GM04503 (cell line): ENCODE measurements at regions not wholly inside any gene's neighbourhood (a gene's known extent, or its start where the extent isn't known, plus 50 kb on each side); places are given as distances from the start of the nearest gene placed in this dataset.
"Not testable (repeated sequence)": the region's sequence is repeated elsewhere in the genome, so short reads cannot be mapped to it uniquely, and the experiment has no call there.

Experiments
- DNase-seq: peaks from one replicate; pipeline ENCODE4 v3.0.0-alpha.2; 2012; ENCODE audit warnings: low read depth

GRCh38 chr19:29013325-29013724 is 199.6 kb downstream of the UQCRFS1 start:
- no peak for DNase-seq

- DNase-seq, result no peak
Measured at GRCh38 chr19:29012457-29012856, 200.5 kb downstream of the UQCRFS1 start.

GRCh38 chr19:29010276-29010675 is 202.7 kb downstream of the UQCRFS1 start:
- no peak for DNase-seq

GRCh38 chr19:29006057-29006735 is 206.8 kb downstream of the UQCRFS1 start:
- peak; percentile 5 for DNase-seq

GRCh38 chr19:29004796-29005195 is 208.2 kb downstream of the UQCRFS1 start:
- DNase-seq, result no peak

- no peak for DNase-seq
Measured at GRCh38 chr19:29003641-29004409, 209.1 kb downstream of the UQCRFS1 start.

- DNase-seq, result no peak
Measured at GRCh38 chr19:29002336-29002735, 210.6 kb downstream of the UQCRFS1 start.

GRCh38 chr19:29001597-29002245 is 211.2 kb downstream of the UQCRFS1 start:
- no peak for DNase-seq

GRCh38 chr19:29001141-29001581 is 211.8 kb downstream of the UQCRFS1 start:
- DNase-seq, result no peak

GRCh38 chr19:28999724-29000433 is 213.1 kb downstream of the UQCRFS1 start:
- no peak for DNase-seq

GRCh38 chr19:28998974-28999373 is 214.0 kb downstream of the UQCRFS1 start:
- no peak for DNase-seq

GRCh38 chr19:28997866-28998265 is 215.1 kb downstream of the UQCRFS1 start:
- not testable (repeated sequence) for DNase-seq

GRCh38 chr19:28990522-28990921 is 222.4 kb downstream of the UQCRFS1 start:
- DNase-seq, result no peak

- DNase-seq, result no peak
Measured at GRCh38 chr19:28989739-28990138, 223.2 kb downstream of the UQCRFS1 start.

GRCh38 chr19:28988066-28988465 is 224.9 kb downstream of the UQCRFS1 start:
- no peak for DNase-seq

GRCh38 chr19:28987177-28987576 is 225.8 kb downstream of the UQCRFS1 start:
- no peak for DNase-seq

GRCh38 chr19:28985201-28985600 is 227.8 kb downstream of the UQCRFS1 start:
- DNase-seq, result no peak

- no peak for DNase-seq
Measured at GRCh38 chr19:28984315-28984714, 228.6 kb downstream of the UQCRFS1 start.

- DNase-seq, result no peak
Measured at GRCh38 chr19:28983430-28983829, 229.5 kb downstream of the UQCRFS1 start.

GRCh38 chr19:28981994-28982393 is 231.0 kb downstream of the UQCRFS1 start:
- no peak for DNase-seq

GRCh38 chr19:28981518-28981917 is 231.4 kb downstream of the UQCRFS1 start:
- DNase-seq, result no peak

GRCh38 chr19:28980236-28980868 is 232.6 kb downstream of the UQCRFS1 start:
- DNase-seq, result no peak
